ENCODE measurements at regions not wholly inside any gene's neighbourhood (a gene's known extent, or its start where the extent isn't known, plus 50 kb on each side); places are given as distances from the start of the nearest gene placed in this dataset.

GRCh38 chr5:51449026-51449425 lies 65.8 kb downstream of the ISL1 start:
- FAIRE-seq (no peak), DNase-seq (ENCODE audit: low spot score) (no peak)

GRCh38 chr5:51452562-51452961 lies 69.3 kb downstream of the ISL1 start:
- no peak for DNase-seq (ENCODE audit: low spot score)
- no peak for FAIRE-seq

GRCh38 chr5:51465165-51465564 lies 81.9 kb downstream of the ISL1 start:
- no peak for DNase-seq (ENCODE audit: low spot score)
- FAIRE-seq: no peak

- no peak for DNase-seq (ENCODE audit: low spot score)
- FAIRE-seq: no peak
Measured at GRCh38 chr5:51466214-51466613, 83.0 kb downstream of the ISL1 start.

- DNase-seq (ENCODE audit: low spot score): no peak
- FAIRE-seq: no peak
Measured at GRCh38 chr5:51468196-51468595, 84.9 kb downstream of the ISL1 start.

DNA sequence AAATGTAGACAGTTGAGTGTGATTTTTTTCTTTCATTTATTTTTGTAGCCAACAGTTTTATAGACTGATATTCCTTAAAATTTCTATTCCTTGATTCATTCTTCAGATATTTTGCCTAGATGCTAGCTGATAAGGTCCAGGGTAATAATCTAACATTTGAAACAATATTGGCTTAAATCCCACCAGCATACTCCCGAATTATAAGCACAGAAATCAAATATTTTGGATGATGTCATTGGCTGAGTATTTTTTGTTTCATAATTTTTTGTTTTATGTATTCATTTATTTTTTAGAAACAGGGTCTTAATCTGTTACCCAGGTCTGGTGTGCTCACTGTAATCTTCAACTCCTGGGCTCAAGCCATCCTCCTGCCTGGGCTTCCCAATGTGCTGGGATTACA lies 88.4 kb downstream of the ISL1 start:
- DNase-seq (ENCODE audit: low spot score) (no peak), FAIRE-seq (no peak)

GRCh38 chr5:51472472-51472871 lies 89.2 kb downstream of the ISL1 start:
- no peak for FAIRE-seq
- DNase-seq (ENCODE audit: low spot score): no peak

GRCh38 chr5:51475628-51476027 lies 92.4 kb downstream of the ISL1 start:
- DNase-seq (ENCODE audit: low spot score) (no peak), FAIRE-seq (no peak)

GRCh38 chr5:51476431-51476830 lies 93.2 kb downstream of the ISL1 start:
- DNase-seq (ENCODE audit: low spot score) (no peak), FAIRE-seq (no peak)

DNA sequence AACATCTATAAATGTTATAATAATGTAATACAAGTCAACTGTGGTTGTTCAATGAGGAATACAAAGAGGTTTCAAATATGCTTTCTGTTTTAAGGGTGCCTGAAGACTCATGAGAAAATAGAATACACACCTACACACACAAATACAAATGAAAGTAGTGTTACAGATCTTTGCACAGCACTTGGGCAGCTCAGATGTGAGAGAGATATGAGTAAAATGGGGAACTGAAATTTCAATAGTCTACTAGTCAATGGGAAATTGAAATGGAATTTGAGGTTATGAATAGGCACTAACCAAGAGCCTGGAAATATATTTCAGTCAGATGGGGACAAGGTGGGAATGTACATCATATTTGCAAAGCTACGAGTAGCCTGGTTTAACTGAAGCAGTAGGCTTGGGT lies 96.6 kb downstream of the ISL1 start:
- FAIRE-seq: no peak
- no peak for DNase-seq (ENCODE audit: low spot score)

DNA sequence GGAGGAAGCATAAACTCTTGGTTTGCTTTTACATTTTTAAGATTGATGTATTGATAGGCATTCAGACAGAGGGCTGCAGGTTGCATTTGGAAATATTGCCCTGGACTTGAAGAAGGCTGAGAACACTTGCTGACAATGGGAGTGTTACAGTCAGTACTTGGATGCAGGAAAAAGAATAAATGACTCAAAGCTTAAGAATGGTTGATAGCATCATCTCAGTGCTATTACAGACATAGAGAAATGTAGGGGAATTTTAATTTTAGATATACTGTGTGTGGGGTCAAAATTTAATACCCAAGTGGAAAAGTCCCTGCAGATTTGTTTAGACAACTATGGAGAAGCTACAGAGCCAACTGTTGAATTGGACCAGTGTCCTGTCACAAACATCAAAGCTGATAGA lies 101.1 kb downstream of the ISL1 start:
- DNase-seq (ENCODE audit: low spot score) (peak; percentile 11), FAIRE-seq (no peak)

- DNase-seq (ENCODE audit: low spot score) (no peak), FAIRE-seq (no peak)
Measured at GRCh38 chr5:51486158-51486557, 102.9 kb downstream of the ISL1 start.

DNA sequence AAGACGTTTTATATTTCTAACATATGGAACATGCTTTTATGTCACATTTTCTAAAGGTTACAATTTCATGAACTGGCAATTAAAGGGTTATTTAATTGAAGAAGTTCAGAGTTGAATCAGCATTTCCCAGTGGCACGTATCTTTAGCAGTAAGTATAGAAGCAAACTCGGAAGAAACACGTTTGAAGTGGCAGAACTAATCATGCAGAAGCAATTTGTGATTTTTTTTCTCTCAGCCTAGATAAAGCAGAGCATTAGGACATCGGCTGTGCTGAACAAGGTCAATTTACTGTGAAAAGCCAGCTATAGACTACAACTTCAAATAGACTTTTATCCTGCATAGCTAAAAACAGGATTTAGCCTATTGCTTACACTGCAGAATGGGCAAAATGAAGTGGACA lies 104.7 kb downstream of the ISL1 start:
- DNase-seq (ENCODE audit: low spot score) (no peak), FAIRE-seq (no peak)

DNA sequence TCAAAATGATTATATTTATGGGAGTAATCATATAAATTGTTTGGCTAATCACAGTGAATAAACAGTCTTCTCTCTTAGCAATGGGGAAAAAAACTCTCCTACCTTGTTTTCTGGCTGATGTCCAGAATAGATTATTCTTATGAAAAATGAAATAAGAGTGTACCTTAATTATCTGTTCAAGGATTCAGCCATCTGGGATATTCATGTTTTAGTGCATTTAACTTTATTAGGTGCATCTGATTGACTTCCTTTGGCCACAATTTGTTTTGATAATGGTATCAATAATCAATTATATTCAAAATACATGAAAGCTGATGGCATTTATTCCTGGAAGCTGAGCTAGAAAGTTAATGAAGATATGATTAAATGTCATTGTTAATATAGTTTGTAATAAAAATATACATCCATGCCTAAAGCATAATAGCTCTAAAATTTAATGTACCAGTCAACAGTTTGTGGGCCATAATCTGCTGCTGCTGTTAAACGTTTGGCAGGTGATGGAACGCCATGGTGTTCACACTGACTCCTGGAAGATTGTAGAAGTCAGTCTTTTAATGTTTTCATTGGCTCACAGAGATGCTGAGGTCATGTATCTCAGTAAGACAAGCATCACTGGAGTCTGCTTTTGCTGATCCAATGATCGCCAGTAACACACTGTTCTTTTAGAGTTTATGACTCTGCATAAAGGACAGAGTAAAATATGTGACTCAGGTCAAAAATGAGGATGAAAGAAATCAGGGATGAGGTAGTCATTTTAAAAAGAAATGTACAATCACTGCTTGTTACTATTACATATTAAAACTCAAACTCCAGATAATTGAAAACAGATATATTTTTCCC lies 105.8 kb downstream of the ISL1 start:
- DNase-seq (ENCODE audit: low spot score) (no peak), FAIRE-seq (no peak)

GRCh38 chr5:51494821-51495220 lies 111.6 kb downstream of the ISL1 start:
- DNase-seq (ENCODE audit: low spot score): no peak
- FAIRE-seq: no peak

GRCh38 chr5:51495672-51496071 lies 112.4 kb downstream of the ISL1 start:
- DNase-seq (ENCODE audit: low spot score): peak; percentile 80
- FAIRE-seq: peak; percentile 92

DNA sequence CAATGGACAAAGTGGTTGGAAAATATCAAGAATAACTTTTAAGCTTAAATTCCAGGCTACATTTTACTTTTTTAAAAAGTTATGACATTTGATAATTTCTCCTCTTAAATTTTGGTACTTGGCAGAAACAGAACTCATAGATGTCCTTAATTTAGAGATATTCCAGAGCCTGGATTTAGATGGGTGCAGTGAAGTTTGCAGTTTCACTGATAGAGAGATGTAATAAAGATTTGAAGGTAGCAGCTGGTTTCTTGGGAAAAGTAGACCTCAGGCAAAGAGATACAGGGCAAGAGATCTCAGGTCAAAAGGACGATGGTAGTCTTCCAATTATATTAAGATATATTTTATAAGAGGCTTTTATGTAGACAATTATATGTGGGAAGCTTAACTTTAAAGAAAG lies 134.6 kb downstream of the ISL1 start:
- FAIRE-seq (no peak), DNase-seq (ENCODE audit: low spot score) (no peak)

GRCh38 chr5:51518607-51519006 lies 135.4 kb downstream of the ISL1 start:
- no peak for DNase-seq (ENCODE audit: low spot score)
- FAIRE-seq: no peak

GRCh38 chr5:51521583-51521982 lies 138.3 kb downstream of the ISL1 start:
- FAIRE-seq (no peak), DNase-seq (ENCODE audit: low spot score) (no peak)

GRCh38 chr5:51539232-51539631 lies 156.0 kb downstream of the ISL1 start:
- DNase-seq (ENCODE audit: low spot score) (no peak), FAIRE-seq (no peak)

- DNase-seq (ENCODE audit: low spot score): no peak
- FAIRE-seq: no peak
Measured at GRCh38 chr5:51544031-51544785, 161.0 kb downstream of the ISL1 start.

DNA sequence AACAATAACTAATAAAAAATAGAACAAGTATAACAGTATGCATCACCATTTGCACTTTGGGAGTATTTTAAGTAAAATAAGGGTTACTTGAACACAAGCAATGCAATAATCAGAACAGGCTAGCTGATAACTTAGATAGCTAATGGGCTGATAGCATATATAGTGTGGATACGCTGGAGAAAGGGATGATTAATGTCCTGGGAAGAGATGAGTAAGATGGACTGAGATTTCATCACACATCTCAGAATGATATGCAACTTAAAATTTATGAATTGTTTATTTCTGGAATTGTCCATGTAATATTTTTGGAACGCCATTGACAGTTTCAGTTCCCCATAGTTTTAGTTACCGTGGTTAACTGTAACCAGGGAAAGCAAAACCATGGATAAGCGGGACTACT lies 173.6 kb downstream of the ISL1 start:
- DNase-seq (ENCODE audit: low spot score) (no peak), FAIRE-seq (no peak)

- DNase-seq (ENCODE audit: low spot score): no peak
- FAIRE-seq: no peak
Measured at GRCh38 chr5:51558682-51559081, 175.4 kb downstream of the ISL1 start.
